HG03139 (cell line): ENCODE measurements at regions not wholly inside any gene's neighbourhood (a gene's known extent, or its start where the extent isn't known, plus 50 kb on each side); places are given as distances from the start of the nearest gene placed in this dataset.

Experiments used
- ATAC-seq: cut with Tn5 transposase; IDR thresholded peaks from one replicate; pipeline ENCODE4 v1.9.1; 2021; ENCODE audit not compliant: unreplicated experiment

- no peak for ATAC-seq
Observed at GRCh38 chr3:187821616-187822317, 76.5 kb upstream of the BCL6 start.

- ATAC-seq, result no peak
Observed at GRCh38 chr3:187822402-187822801, 77.1 kb upstream of the BCL6 start.

- ATAC-seq, result no peak
Observed at GRCh38 chr3:187823746-187824145, 78.5 kb upstream of the BCL6 start.

- no peak for ATAC-seq
Observed at GRCh38 chr3:187827723-187828122, 82.5 kb upstream of the BCL6 start.

GRCh38 chr3:187828579-187829452, 83.5 kb upstream of the BCL6 start:
- peak; percentile 49 for ATAC-seq

GRCh38 chr3:187830181-187830580, 84.9 kb upstream of the BCL6 start:
- no peak for ATAC-seq

GRCh38 chr3:187831125-187832051, 86.1 kb upstream of the BCL6 start:
- ATAC-seq, result no peak

GRCh38 chr3:187832202-187832601, 86.9 kb upstream of the BCL6 start:
- no peak for ATAC-seq

- ATAC-seq, result no peak
Observed at GRCh38 chr3:187833375-187833774, 88.1 kb upstream of the BCL6 start.

- no peak for ATAC-seq
Observed at GRCh38 chr3:187833799-187834578, 88.7 kb upstream of the BCL6 start.

GRCh38 chr3:187836823-187837770, 91.8 kb upstream of the BCL6 start:
- no peak for ATAC-seq

GRCh38 chr3:187838016-187838540, 92.8 kb upstream of the BCL6 start:
- ATAC-seq, result no peak

GRCh38 chr3:187839422-187839821, 94.2 kb upstream of the BCL6 start:
- ATAC-seq, result no peak

GRCh38 chr3:187840856-187841255, 95.6 kb upstream of the BCL6 start:
- no peak for ATAC-seq

- ATAC-seq, result no peak
Observed at GRCh38 chr3:187841560-187841959, 96.3 kb upstream of the BCL6 start.

GRCh38 chr3:187843654-187844053, 98.4 kb upstream of the BCL6 start:
- no peak for ATAC-seq

GRCh38 chr3:187844708-187845107, 99.4 kb upstream of the BCL6 start:
- ATAC-seq, result no peak

GRCh38 chr3:187845826-187846225, 100.6 kb upstream of the BCL6 start:
- no peak for ATAC-seq

- no peak for ATAC-seq
Observed at GRCh38 chr3:187848401-187848800, 103.1 kb upstream of the BCL6 start.
